DMS 273 (cell line): ENCODE measurements at regions not wholly inside any gene's neighbourhood (a gene's known extent, or its start where the extent isn't known, plus 50 kb on each side); places are given as distances from the start of the nearest gene placed in this dataset.
"Not testable (repeated sequence)": the region's sequence is repeated elsewhere in the genome, so short reads cannot be mapped to it uniquely, and the experiment has no call there.

Experiments
- DNase-seq: peaks from one replicate; lab custom pipeline; 2025; ENCODE audit not compliant: unreplicated experiment; lab: John Stamatoyannopoulos, UW

DNA sequence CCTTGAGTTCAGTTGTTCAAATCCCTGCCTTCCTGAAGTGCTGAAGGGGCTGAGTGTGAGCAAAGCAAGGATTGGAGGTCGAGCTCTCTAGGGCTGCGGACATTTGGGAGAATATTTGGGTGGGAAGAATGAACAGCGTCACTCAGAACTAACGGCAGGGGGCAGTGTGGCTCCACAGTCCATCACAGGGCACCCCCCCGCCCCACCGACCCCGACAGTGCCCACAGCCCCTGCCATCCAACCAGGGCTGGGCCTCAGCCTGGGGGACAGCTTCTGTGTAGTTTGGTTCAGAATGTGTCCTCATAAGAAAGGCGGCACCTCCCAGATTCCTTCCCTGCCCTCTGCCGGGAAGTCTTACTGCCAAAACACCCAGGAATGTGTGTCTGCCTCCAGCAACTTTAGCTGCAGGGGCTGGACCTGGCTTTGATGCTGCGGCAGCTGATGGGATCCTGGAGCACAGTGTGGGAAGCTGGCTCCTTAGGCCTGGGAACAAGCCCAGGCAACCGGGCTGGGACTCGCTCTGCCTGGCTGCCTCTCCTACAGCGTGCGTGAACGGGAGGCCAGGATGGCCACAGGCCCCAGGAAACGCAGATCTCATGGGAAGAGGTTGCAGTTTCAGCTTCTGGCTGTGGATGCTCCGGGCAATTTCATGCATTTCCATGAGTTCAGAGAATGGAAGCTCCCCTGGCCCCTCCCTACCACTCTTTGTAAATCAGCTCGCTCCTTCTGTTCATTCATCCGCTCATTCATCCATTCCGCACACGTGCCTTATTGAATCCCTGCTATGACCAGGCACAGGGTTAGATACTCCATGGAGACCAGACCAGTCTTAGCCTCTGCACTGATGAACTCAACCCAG is 104.9 kb upstream of the TMPRSS2 start:
- peak; percentile 67 for DNase-seq

- DNase-seq = peak; percentile 25
Observed at GRCh38 chr21:41611966-41612606, 104.1 kb upstream of the TMPRSS2 start.

- DNase-seq = no peak
Observed at GRCh38 chr21:41611441-41611840, 103.5 kb upstream of the TMPRSS2 start.

- DNase-seq = not testable (repeated sequence)
Observed at GRCh38 chr21:41610840-41611115, 102.8 kb upstream of the TMPRSS2 start.

GRCh38 chr21:41610042-41610839 is 102.3 kb upstream of the TMPRSS2 start:
- DNase-seq = peak; percentile 45

DNA sequence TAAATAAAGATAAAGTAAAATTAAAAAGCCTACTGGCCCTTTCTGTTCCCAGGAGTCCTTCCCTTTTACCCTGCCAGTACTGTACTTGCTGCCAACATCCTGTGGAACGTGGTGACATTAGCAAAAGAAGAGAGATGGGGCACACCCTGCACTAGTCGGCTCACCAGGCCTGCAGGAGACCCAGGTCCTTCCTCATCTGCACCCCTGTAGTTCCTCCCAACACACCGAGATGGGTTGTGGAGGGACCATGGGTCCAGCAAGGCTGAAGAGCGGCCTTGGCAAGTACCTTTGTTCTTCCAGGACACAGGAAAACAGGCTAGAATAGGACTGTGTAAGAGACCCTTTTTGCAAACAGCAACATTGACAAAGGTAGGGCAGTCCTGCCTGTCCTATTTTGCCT is 98.7 kb upstream of the TMPRSS2 start:
- no peak for DNase-seq

GRCh38 chr21:41605934-41606285 is 98.0 kb upstream of the TMPRSS2 start:
- DNase-seq = no peak

DNA sequence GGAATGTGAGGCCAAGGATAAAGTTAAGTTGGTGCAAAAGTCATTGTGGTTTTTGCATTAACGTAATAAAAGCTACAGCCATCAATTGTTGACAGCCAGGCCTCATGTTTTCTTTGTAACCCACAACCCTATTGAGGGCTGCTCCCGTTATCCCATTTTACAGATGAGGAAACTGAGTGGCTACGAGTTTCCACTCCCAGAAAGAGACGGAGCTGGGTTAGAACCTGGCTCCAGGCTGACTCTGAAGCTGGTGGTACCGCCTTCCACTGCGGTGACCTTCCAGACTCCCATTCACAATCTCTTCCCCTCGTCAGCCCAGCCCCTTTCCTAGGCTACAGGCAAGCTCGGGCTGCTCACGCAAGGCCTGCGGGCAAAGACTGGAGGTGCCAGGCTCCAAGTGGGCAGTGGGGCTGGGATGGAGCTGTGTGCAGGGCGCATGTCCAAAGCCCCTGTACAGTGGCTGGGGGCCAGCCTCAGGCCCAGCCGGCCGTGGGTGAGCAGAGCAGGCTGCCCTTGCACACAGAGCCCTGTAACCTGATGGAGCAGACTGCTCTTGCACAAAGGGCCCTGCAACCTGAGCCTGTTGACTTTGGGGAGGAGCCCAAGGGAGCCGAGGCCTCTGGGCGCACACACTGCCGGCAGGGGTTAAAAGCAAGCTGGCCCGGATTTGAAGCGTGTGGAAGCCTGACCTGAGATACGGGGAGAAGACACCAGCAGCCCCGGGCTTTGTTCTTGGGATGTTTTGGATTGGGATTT is 97.4 kb upstream of the TMPRSS2 start:
- DNase-seq = no peak

DNA sequence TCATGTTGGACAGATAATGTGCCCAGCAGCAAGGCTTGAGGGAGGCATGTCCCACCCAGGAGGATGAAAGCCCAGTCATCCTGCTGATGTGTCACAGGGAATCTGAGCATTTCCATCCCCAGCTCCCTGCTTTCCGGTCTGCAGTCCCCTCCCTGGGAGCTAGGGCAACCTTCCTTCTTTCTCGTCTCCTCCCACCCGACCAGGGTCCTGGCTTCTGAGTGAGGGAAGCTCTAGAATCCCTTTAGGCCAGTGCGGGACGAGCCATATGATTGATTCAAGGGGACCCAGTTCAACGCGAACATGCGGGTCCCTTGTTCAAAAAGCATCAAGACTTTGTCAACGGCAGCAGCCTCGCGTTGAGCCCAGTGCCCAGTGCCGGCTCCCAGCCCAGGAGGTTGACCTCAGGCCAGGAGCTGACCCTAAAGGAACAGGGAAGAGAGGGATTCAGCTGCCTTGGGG is 96.7 kb upstream of the TMPRSS2 start:
- no peak for DNase-seq

GRCh38 chr21:41603476-41603875 is 95.5 kb upstream of the TMPRSS2 start:
- no peak for DNase-seq

- no peak for DNase-seq
Observed at GRCh38 chr21:41602531-41602930, 94.6 kb upstream of the TMPRSS2 start.

- peak; percentile 34 for DNase-seq
Observed at GRCh38 chr21:41601573-41602368, 93.8 kb upstream of the TMPRSS2 start.

- no peak for DNase-seq
Observed at GRCh38 chr21:41600961-41601572, 93.1 kb upstream of the TMPRSS2 start.

GRCh38 chr21:41600556-41600955 is 92.6 kb upstream of the TMPRSS2 start:
- no peak for DNase-seq

DNA sequence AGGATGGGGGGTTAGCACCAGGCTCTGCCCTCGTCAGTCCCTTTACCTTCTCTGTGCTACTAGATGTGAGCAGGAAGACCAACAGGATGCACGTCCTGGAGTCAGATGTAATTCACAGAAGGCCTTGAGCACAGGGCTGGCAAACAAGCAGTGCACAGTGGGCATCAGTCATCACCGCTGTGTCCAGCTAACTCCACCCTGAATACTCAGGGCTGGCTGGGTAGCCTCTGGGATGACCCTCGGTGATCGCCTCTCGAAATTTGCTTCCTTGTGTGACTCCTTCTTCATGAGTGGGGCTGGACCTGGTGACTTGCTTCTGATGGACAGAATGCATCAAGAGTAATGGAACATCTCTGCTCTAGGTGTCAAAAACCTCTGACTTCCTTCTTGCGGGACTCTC is 92.2 kb upstream of the TMPRSS2 start:
- DNase-seq = no peak

- DNase-seq = no peak
Observed at GRCh38 chr21:41598561-41599431, 90.8 kb upstream of the TMPRSS2 start.

DNA sequence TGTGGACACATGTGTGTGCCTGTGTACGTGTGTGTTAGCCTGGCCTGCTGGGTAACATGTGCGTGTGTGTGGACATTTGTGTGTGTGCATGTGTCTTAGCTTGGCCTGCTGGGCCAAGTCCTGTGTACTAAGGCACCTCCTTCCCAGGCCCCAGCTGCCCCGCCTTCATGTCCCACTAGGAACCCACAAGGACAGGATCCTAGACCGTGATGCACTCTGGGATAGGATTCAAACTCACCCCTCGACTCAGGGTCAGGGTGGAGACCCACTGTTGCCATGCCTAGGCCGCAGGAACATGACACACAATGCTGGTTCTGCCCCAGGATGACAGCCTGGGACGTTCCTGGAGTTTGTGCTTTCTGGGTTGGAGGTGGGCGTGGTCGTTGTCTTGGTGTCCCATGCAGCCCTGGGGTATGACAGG is 89.9 kb upstream of the TMPRSS2 start:
- no peak for DNase-seq

DNA sequence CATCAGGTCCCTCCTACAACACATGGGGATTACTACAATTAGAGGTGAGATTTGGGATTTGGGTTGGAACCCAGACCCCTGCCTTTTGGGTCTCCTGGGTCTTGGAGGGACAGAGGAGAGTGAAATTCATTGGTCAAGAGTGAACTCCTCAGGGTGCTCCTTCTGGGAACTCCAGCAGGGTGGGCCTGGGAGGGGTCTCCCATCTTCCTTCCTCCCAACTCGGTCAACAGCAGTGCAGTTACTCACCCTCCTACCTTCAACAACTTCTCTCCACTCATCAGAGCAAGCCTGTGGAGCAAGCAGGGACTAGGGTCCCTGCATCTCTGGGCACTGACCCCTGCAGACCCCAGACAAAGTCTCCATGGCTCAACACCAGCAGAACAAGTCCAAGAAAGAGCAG is 89.3 kb upstream of the TMPRSS2 start:
- DNase-seq = no peak
